Caco-2 (cell line): ENCODE measurements at regions not wholly inside any gene's neighbourhood (a gene's known extent, or its start where the extent isn't known, plus 50 kb on each side); places are given as distances from the start of the nearest gene placed in this dataset.

ENCODE experiments used
- BruUV-seq: library from RNA; stranded (reverse); fragments of 400-500 nt; replicated peaks from 2 replicates; lab custom pipeline; 2021; lab: Mats Ljungman, UMichigan
- CTCF ChIA-PET: fragments of 300-600 bp; sonication (Branson Sonifier 250); formaldehyde crosslinking; loops from one replicate; lab custom pipeline; 2022; ENCODE audit warnings: antibody characterized with exemption; lab: Charles Lee
- POLR2A ChIA-PET: fragments of 300-600 bp; sonication (Branson Sonifier 250); formaldehyde crosslinking; loops from one replicate; lab custom pipeline; 2022; ENCODE audit warnings: antibody characterized with exemption; lab: Charles Lee
- DNase-seq, 2 experiments: peaks; one replicate each; pipeline versions ENCODE4 v3.0.0 to v3.0.0-alpha.2; 2020 to 2022
- H3K27me3 ChIP-seq: replicated peaks from 2 replicates; pipeline ENCODE4 v1.6.0; 2011; ENCODE audit warnings: low read length; ENCODE audit not compliant: control insufficient read depth, insufficient read depth
- H3K36me3 ChIP-seq: 2 replicates; pipeline ENCODE4 v1.5.1; 2011; ENCODE audit warnings: low read length; ENCODE audit not compliant: control insufficient read depth, insufficient read depth
- H3K4me1 ChIP-seq: fragments of 250-450 bp; sonication (Bioruptor Pico); 2 replicates; pipeline ENCODE4 v1.5.1; 2020; ENCODE audit warnings: mild to moderate bottlenecking
- H3K4me3 ChIP-seq: 2 replicates; pipeline ENCODE4 v1.5.1; 2011; ENCODE audit warnings: low read depth, mild to moderate bottlenecking, control low read depth, low read length
- H3K9me3 ChIP-seq: fragments of 250-450 bp; sonication (Bioruptor Pico); 2 replicates; pipeline ENCODE4 v1.5.1; 2020; ENCODE audit warnings: mild to moderate bottlenecking, moderate library complexity
- H3K27ac Mint-ChIP-seq: one replicate; pipeline ENCODE4 v1.8.0; 2022; ENCODE audit warnings: mixed read lengths; ENCODE audit not compliant: unreplicated experiment
- H3K27me3 Mint-ChIP-seq: one replicate; pipeline ENCODE4 v1.8.0; 2022; ENCODE audit warnings: mixed read lengths; ENCODE audit not compliant: insufficient read depth, unreplicated experiment
- H3K36me3 Mint-ChIP-seq: one replicate; pipeline ENCODE4 v1.8.0; 2022; ENCODE audit warnings: mild to moderate bottlenecking, mixed read lengths; ENCODE audit not compliant: insufficient read depth, unreplicated experiment
- H3K4me1 Mint-ChIP-seq: one replicate; pipeline ENCODE4 v1.8.0; 2022; ENCODE audit warnings: low read depth, mixed read lengths; ENCODE audit not compliant: unreplicated experiment
- H3K4me3 Mint-ChIP-seq: one replicate; pipeline ENCODE4 v1.8.0; 2022; ENCODE audit warnings: mild to moderate bottlenecking, moderate library complexity, mixed read lengths; ENCODE audit not compliant: unreplicated experiment
- H3K9me3 Mint-ChIP-seq: one replicate; pipeline ENCODE4 v1.8.0; 2022; ENCODE audit warnings: mixed read lengths; ENCODE audit not compliant: unreplicated experiment
- intact Hi-C: fragments of 100-400 bp; cut with micrococcal nuclease; formaldehyde crosslinking; loops from one replicate; pipeline ENCODE4 v1.10.0; 2022; ENCODE audit not compliant: unreplicated experiment
- TF ChIP-seq, protein P1 (sequence below), 2 experiments: fragments of 200-600 bp in 1 of 2; IDR thresholded peaks; 1 replicate in 1 of 2; 2 replicates in 1 of 2; pipeline versions ENCODE4 v1.5.1 to v1.8.0; 2011 to 2022; ENCODE audit warnings: antibody characterized with exemption in 1 of 2, control low read depth in 1 of 2, inconsistent platforms in 1 of 2, low read depth in 1 of 2, low read length in 1 of 2, mild to moderate bottlenecking in 1 of 2, moderate library complexity in 1 of 2; ENCODE audit not compliant: insufficient read depth in 1 of 2, severe bottlenecking in 1 of 2, unreplicated experiment in 1 of 2

DNA sequence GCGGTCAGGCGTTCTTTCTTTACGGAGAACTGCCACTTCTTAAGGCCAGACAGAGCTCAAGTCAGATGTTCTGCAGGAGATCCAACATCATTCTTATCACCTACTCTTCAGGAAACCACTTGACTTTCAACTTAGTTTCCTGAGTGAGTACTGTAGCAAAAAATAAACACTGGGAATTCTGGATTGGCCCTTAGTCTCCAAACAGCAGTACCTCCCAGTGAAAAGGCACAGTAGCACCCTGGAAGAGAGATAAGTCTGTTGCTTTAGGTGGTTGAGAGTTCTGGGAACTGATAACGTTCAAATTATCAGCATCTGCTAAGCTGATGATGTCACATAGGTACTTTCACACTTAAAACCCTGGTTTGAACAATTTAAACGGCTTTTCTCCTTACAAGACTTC is 971.8 kb upstream of the TENM4 start:
- Histone ChIP-seq H3K27me3 (no peaks in the 10 kb centered on the region), H3K4me1 (no peaks in the 10 kb centered on the region), H3K9me3 (peaks cover 4% of the 10 kb centered on the region; the same call in 1 of the 2 replicates), H3K36me3 (no peaks in the 10 kb centered on the region), H3K4me3 (no peak overlapping the region)
- H3K27me3 Mint-ChIP-seq = no peaks in the 10 kb centered on the region
- ChIA-PET POLR2A (no interaction called here), CTCF (no interaction called here)
- no TSS peak for BruUV-seq
- no peak overlapping the region for H3K27ac Mint-ChIP-seq
- no peaks in the 10 kb centered on the region for H3K36me3 Mint-ChIP-seq
- H3K4me1 Mint-ChIP-seq = no peaks in the 10 kb centered on the region
- DNase-seq = no peak
- peaks cover 10% of the 10 kb centered on the region for H3K9me3 Mint-ChIP-seq
- intact Hi-C loops = loop anchor here (10.0 kb wide), 1 partner anchor 822 kb away; no protein-coding TSS in a partner anchor
- TF ChIP-seq, protein P1, sequence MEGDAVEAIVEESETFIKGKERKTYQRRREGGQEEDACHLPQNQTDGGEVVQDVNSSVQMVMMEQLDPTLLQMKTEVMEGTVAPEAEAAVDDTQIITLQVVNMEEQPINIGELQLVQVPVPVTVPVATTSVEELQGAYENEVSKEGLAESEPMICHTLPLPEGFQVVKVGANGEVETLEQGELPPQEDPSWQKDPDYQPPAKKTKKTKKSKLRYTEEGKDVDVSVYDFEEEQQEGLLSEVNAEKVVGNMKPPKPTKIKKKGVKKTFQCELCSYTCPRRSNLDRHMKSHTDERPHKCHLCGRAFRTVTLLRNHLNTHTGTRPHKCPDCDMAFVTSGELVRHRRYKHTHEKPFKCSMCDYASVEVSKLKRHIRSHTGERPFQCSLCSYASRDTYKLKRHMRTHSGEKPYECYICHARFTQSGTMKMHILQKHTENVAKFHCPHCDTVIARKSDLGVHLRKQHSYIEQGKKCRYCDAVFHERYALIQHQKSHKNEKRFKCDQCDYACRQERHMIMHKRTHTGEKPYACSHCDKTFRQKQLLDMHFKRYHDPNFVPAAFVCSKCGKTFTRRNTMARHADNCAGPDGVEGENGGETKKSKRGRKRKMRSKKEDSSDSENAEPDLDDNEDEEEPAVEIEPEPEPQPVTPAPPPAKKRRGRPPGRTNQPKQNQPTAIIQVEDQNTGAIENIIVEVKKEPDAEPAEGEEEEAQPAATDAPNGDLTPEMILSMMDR (IDR thresholded peaks at IDR 0.05; ENCODE audit: insufficient read depth in 1 of 2, low read depth in 1 of 2, low read length in 1 of 2, severe bottlenecking in 1 of 2, unreplicated experiment in 1 of 2) = no peak
- no peak overlapping the region for H3K4me3 Mint-ChIP-seq

DNA sequence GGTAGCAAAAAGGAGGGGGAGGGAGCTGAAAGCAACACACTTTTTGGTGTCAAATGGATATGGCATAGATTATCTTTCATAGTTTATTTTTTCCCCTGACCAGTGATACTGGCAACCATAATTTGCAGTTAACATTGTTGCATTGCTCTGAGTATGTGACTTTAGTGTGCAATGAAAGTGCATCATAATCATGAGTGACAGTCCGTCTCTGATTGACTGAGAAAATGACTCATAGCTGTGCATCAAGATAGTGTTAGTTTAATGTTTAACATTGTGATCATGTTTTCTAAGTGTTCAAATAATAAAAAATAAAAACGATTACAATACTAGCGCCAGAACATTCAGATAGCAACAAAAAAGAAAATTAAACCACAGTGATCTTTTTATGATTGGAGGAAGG is 952.4 kb upstream of the TENM4 start:
- POLR2A ChIA-PET = no interaction called here
- intact Hi-C loops = no loop called here

DNA sequence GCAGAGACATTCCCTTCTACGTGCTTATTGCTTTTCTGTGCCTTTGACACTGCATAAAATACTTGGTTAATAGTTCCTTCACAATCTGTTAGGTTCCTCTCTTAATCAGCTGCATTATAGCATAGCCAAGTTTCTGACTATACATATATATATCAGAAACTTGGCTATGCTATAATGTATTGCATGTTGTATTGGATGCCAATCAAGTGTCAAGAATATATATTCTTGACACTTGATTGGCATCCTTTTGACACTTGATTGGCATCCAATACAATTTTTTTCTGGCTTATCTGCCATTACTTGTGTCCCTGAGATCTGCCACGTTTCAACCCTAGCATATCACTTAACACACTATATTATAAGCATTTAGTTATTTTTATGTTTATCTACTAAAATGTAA is 949.7 kb upstream of the TENM4 start:
- no peak overlapping the region for H3K4me3 ChIP-seq
- ChIA-PET CTCF (no interaction called here), POLR2A (no interaction called here)
- Mint-ChIP-seq H3K9me3 (no peaks in the 10 kb centered on the region), H3K4me1 (peaks cover 7% of the 10 kb centered on the region), H3K27ac (no peak overlapping the region), H3K4me3 (no peak overlapping the region), H3K36me3 (no peaks in the 10 kb centered on the region), H3K27me3 (peaks cover 5% of the 10 kb centered on the region)
- DNase-seq = no peak
- no TSS peak for BruUV-seq
- no peaks in the 10 kb centered on the region for H3K4me1 ChIP-seq
- TF ChIP-seq, protein P1 (IDR thresholded peaks at IDR 0.05; ENCODE audit: insufficient read depth in 1 of 2, low read depth in 1 of 2, low read length in 1 of 2, severe bottlenecking in 1 of 2, unreplicated experiment in 1 of 2) = no peak
- H3K36me3 ChIP-seq = no peaks in the 10 kb centered on the region
- no peaks in the 10 kb centered on the region for H3K9me3 ChIP-seq
- H3K27me3 ChIP-seq = no peaks in the 10 kb centered on the region
- intact Hi-C loops = no loop called here

More for the DNA sequence above, 952.4 kb upstream of the TENM4 start:
- no TSS peak for BruUV-seq
- no peak for DNase-seq
- Mint-ChIP-seq H3K27me3 (peaks cover 8% of the 10 kb centered on the region), H3K36me3 (no peaks in the 10 kb centered on the region), H3K4me1 (peaks cover 1% of the 10 kb centered on the region), H3K27ac (no peak overlapping the region), H3K9me3 (no peaks in the 10 kb centered on the region), H3K4me3 (no peak overlapping the region)
- Histone ChIP-seq H3K36me3 (no peaks in the 10 kb centered on the region), H3K9me3 (no peaks in the 10 kb centered on the region), H3K4me1 (no peaks in the 10 kb centered on the region), H3K27me3 (no peaks in the 10 kb centered on the region), H3K4me3 (no peak overlapping the region)
- CTCF ChIA-PET = no interaction called here
- TF ChIP-seq, protein P1 (IDR thresholded peaks at IDR 0.05; ENCODE audit: insufficient read depth in 1 of 2, low read depth in 1 of 2, low read length in 1 of 2, severe bottlenecking in 1 of 2, unreplicated experiment in 1 of 2) = no peak
